ENCODE measurements at regions not wholly inside any gene's neighbourhood (a gene's known extent, or its start where the extent isn't known, plus 50 kb on each side); places are given as distances from the start of the nearest gene placed in this dataset.

- DNase-seq (ENCODE audit: low read depth), result no peak
- TF ChIP-seq CTCF (conservative IDR thresholded peaks at IDR 0.05; ENCODE audit: low read depth, low read length), result no peak
- H3K4me3 ChIP-seq (ENCODE audit: low read depth, low read length), result no peak overlapping the region
These were observed 52.2 kb upstream of the ZC3H15 start for GRCh38 chr2:186433777-186434432.
